Vagina (tissue), 2 donors: ENCODE measurements at regions not wholly inside any gene's neighbourhood (a gene's known extent, or its start where the extent isn't known, plus 50 kb on each side); places are given as distances from the start of the nearest gene placed in this dataset.
"Not testable (repeated sequence)": the region's sequence is repeated elsewhere in the genome, so short reads cannot be mapped to it uniquely, and the experiment has no call there.

Experiments
- DNase-seq, 2 donors: peaks; one replicate each; pipeline ENCODE4 v3.0.0-alpha.2; 2017; ENCODE audit errors: extremely low spot score in 2 of 2
- H3K27ac ChIP-seq: fragments of 200-600 bp; sonication (generic); one replicate; pipeline ENCODE4 v1.5.1; 2019
- H3K27me3 ChIP-seq: fragments of 200-600 bp; sonication (generic); one replicate; pipeline ENCODE4 v1.5.1; 2019
- H3K36me3 ChIP-seq, 2 donors: fragments of 200-600 bp; sonication (generic); one replicate each; pipeline ENCODE4 v1.5.1; 2017 to 2019
- H3K4me1 ChIP-seq: fragments of 200-600 bp; sonication (generic); one replicate; pipeline ENCODE4 v1.5.1; 2019
- H3K4me3 ChIP-seq, 2 donors: fragments of 200-600 bp; sonication (generic); 1 replicate in 1 of 2; 2 replicates in 1 of 2; pipeline ENCODE4 v1.5.1; 2016 to 2019
- H3K9me3 ChIP-seq: fragments of 200-600 bp; sonication (generic); one replicate; pipeline ENCODE4 v1.5.1; 2019
- POLR2A ChIP-seq, 2 donors: fragments of 450-650 bp; IDR thresholded peaks; one replicate each; pipeline ENCODE4 v1.6.1; 2017; ENCODE audit warnings: antibody characterized with exemption in 2 of 2, mild to moderate bottlenecking in 2 of 2, moderate library complexity in 2 of 2
- POLR2AphosphoS5 ChIP-seq, 2 donors: sonication (generic); formaldehyde crosslinking; IDR thresholded peaks; one replicate each; pipeline ENCODE4 v1.9.0; 2017; ENCODE audit warnings: antibody characterized with exemption in 2 of 2, mild to moderate bottlenecking in 2 of 2, low read depth in 1 of 2; ENCODE audit not compliant: insufficient read depth in 1 of 2
- intact Hi-C: fragments of 100-400 bp; cut with DNase I; formaldehyde crosslinking; loops from one replicate; pipeline ENCODE4 v1.15.1; 2023
- TF ChIP-seq, protein P1 (sequence below), 3 experiments: fragments of 450-650 bp in 2 of 3; fragments of 200-600 bp in 1 of 3; sonication (generic) in 1 of 3; IDR thresholded peaks; one replicate each; pipeline ENCODE4 v1.5.1; 2017 to 2019; ENCODE audit warnings: antibody characterized with exemption in 3 of 3, mild to moderate bottlenecking in 2 of 3, moderate library complexity in 2 of 3

DNA sequence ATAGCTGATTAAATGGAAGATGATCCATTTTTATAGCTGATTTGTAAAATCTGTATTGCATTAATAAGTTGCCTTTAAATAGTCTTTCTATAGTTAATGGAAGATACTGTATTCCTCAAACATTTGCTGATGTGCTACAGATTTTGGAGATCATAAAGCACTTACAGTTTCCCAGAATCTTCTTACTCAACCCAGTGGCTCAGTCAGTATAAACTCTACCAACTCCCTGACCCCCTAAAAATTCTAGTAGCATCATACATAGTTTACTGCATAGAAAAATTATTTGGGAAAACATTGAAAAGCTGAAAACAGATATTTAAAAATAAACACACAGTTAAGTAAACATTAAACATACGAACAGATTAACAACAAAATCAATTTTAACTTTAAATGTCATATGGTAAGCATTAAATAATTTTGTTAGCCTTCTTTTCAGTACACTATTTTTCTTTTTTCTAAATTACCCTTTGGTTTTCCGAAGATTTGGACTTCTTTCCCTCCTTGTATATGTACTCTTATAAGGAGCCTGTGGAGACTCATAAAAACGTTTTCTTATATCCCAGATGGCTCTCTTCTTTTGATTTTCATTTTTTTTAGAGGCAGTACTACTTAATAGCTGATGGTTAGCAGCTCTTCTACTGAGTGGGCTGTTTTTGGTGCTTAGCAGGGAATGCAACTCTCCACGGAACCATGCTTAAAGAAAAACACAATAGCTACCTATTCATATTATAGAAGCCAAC, 62.7 kb upstream of the BMP5 start:
- Histone ChIP-seq H3K4me3 (no peak overlapping the region), H3K4me1 (no peaks in the 10 kb centered on the region), H3K9me3 (no peaks in the 10 kb centered on the region), H3K27ac (no peak overlapping the region), H3K36me3 (no peaks in the 10 kb centered on the region), H3K27me3 (no peaks in the 10 kb centered on the region)
- DNase-seq = no peak
- TF ChIP-seq POLR2A (IDR thresholded peaks at IDR 0.05) (no peak), POLR2AphosphoS5 (IDR thresholded peaks at IDR 0.05; ENCODE audit: insufficient read depth in 1 of 2, low read depth in 1 of 2) (no peak)
- TF ChIP-seq, protein P1, sequence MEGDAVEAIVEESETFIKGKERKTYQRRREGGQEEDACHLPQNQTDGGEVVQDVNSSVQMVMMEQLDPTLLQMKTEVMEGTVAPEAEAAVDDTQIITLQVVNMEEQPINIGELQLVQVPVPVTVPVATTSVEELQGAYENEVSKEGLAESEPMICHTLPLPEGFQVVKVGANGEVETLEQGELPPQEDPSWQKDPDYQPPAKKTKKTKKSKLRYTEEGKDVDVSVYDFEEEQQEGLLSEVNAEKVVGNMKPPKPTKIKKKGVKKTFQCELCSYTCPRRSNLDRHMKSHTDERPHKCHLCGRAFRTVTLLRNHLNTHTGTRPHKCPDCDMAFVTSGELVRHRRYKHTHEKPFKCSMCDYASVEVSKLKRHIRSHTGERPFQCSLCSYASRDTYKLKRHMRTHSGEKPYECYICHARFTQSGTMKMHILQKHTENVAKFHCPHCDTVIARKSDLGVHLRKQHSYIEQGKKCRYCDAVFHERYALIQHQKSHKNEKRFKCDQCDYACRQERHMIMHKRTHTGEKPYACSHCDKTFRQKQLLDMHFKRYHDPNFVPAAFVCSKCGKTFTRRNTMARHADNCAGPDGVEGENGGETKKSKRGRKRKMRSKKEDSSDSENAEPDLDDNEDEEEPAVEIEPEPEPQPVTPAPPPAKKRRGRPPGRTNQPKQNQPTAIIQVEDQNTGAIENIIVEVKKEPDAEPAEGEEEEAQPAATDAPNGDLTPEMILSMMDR (IDR thresholded peaks at IDR 0.05) = no peak
- intact Hi-C loops = no loop called here

GRCh38 chr6:55937261-55937947, 62.0 kb upstream of the BMP5 start:
- Histone ChIP-seq H3K27me3 (no peaks in the 10 kb centered on the region), H3K27ac (no peak overlapping the region), H3K9me3 (no peaks in the 10 kb centered on the region), H3K4me3 (no peak overlapping the region), H3K4me1 (no peaks in the 10 kb centered on the region), H3K36me3 (no peaks in the 10 kb centered on the region)
- DNase-seq = no peak
- intact Hi-C loops = no loop called here
- TF ChIP-seq POLR2AphosphoS5 (IDR thresholded peaks at IDR 0.05; ENCODE audit: insufficient read depth in 1 of 2, low read depth in 1 of 2) = no peak

DNA sequence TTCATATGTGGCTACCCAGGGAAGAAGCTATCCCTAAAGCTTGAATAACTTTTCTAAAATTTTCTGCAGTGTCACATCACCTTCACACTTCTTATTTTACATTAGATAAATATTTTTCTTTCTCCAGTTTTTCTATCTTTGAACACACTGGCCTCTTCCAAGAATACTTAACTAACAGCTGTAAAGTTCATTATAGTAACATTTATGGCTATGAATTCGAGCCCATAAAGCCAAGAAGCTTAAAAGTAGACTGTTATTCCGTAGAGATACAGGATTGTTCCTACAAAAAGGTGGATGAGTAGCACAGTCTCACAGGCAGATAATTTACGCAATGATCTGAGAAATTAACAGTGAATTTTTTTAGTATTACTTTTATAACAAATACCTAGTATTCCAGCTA, 55.7 kb upstream of the BMP5 start:
- DNase-seq = no peak
- H3K27ac ChIP-seq = no peak overlapping the region
- intact Hi-C loops = no loop called here
- no peaks in the 10 kb centered on the region for H3K27me3 ChIP-seq
- no peak for TF ChIP-seq POLR2AphosphoS5 (IDR thresholded peaks at IDR 0.05; ENCODE audit: insufficient read depth in 1 of 2, low read depth in 1 of 2)
- TF ChIP-seq, protein P1 (IDR thresholded peaks at IDR 0.05) = no peak
- no peak for TF ChIP-seq POLR2A (IDR thresholded peaks at IDR 0.05)
- H3K4me3 ChIP-seq = no peak overlapping the region
- H3K36me3 ChIP-seq = no peaks in the 10 kb centered on the region
- H3K9me3 ChIP-seq = no peaks in the 10 kb centered on the region
- no peaks in the 10 kb centered on the region for H3K4me1 ChIP-seq

DNA sequence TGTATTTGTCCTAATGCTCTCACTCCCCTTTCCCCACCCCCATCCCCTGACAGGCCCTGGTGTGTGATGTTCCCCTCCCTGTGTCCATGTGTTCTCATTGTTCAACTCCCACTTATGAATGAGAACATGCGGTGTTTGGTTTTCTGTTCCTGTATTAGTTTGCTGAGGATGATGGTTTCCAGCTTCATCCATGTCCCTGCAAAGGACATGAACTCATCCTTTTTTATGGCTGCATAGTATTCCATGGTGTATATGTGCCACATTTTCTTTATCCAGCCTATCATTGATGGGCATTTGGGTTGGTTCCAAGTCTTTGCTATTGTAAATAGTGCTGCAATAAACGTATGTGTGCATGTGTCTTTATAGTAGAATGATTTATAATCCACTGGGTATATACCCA, 52.3 kb upstream of the BMP5 start:
- DNase-seq, H3K9me3 ChIP-seq, H3K4me3 ChIP-seq, H3K36me3 ChIP-seq, H3K27ac ChIP-seq, H3K27me3 ChIP-seq, intact Hi-C loops, H3K4me1 ChIP-seq: not testable (repeated sequence)

DNA sequence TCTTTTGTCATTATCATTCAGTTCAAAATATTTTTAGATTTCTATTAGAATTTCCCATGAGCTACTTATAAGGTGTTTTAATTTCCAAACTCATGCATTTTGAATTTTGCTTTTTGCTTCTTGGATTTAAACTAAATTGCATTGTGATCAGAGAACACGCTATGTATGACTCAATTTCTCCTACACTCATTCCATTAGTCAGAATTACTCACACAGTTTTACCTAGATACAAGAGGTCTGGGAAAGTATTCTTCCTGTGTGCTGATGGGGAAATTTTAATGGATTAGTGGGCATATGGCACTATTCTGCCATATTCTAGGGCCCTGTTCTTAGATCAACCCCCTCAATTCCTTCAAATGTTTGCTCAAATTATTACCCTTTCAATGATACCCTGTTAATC, 49.9 kb upstream of the BMP5 start:
- intact Hi-C loops = no loop called here
- Histone ChIP-seq H3K4me3 (no peak overlapping the region), H3K27me3 (no peaks in the 10 kb centered on the region), H3K36me3 (no peaks in the 10 kb centered on the region), H3K9me3 (no peaks in the 10 kb centered on the region), H3K4me1 (no peaks in the 10 kb centered on the region), H3K27ac (no peak overlapping the region)
- DNase-seq = no peak
- TF ChIP-seq, protein P1 (IDR thresholded peaks at IDR 0.05) = no peak
- TF ChIP-seq POLR2AphosphoS5 (IDR thresholded peaks at IDR 0.05; ENCODE audit: insufficient read depth in 1 of 2, low read depth in 1 of 2) = no peak
